GM13977 (cell line): ENCODE measurements at regions not wholly inside any gene's neighbourhood (a gene's known extent, or its start where the extent isn't known, plus 50 kb on each side); places are given as distances from the start of the nearest gene placed in this dataset.

Experiments used
- DNase-seq: peaks from one replicate; pipeline ENCODE4 v3.0.0; 2012; ENCODE audit warnings: low spot score
- CTCF ChIP-seq: IDR thresholded peaks from 2 replicates; pipeline ENCODE4 v1.5.1; 2012; ENCODE audit warnings: mild to moderate bottlenecking, control low read depth; ENCODE audit not compliant: insufficient read depth; ENCODE audit errors: extremely low read depth, missing control alignments
- in situ Hi-C: fragments of 300-500 bp; cut with MboI; formaldehyde crosslinking; loops from one replicate; pipeline ENCODE4 v1.12.0; 2022; ENCODE audit warnings: low sequenced_read_pairs, low pct_unique_long_range_greater_than_20kb, mixed read lengths, inconsistent platforms; ENCODE audit not compliant: unreplicated experiment

GRCh38 chr2:212619954-212620353, 81.4 kb upstream of the ERBB4 start:
- TF ChIP-seq CTCF: no peak
- DNase-seq: no peak

GRCh38 chr2:212618636-212619035, 80.0 kb upstream of the ERBB4 start:
- no peak for DNase-seq
- no peak for TF ChIP-seq CTCF
- in situ Hi-C loops: no loop called here

More at GRCh38 chr2:212619954-212620353, 81.4 kb upstream of the ERBB4 start:
- in situ Hi-C loops: no loop called here

- DNase-seq: no peak
- in situ Hi-C loops: no loop called here
- TF ChIP-seq CTCF: no peak
Measured at GRCh38 chr2:212610872-212611425, 72.3 kb upstream of the ERBB4 start.

- DNase-seq: no peak
- in situ Hi-C loops: no loop called here
- no peak for TF ChIP-seq CTCF
Measured at GRCh38 chr2:212609479-212609878, 70.9 kb upstream of the ERBB4 start.

- in situ Hi-C loops: no loop called here
- DNase-seq: no peak
- TF ChIP-seq CTCF: no peak
Measured at GRCh38 chr2:212607080-212607479, 68.5 kb upstream of the ERBB4 start.

- in situ Hi-C loops: no loop called here
- DNase-seq: no peak
- TF ChIP-seq CTCF: no peak
Measured at GRCh38 chr2:212606232-212606631, 67.6 kb upstream of the ERBB4 start.

GRCh38 chr2:212596688-212597087, 58.1 kb upstream of the ERBB4 start:
- no peak for DNase-seq
- in situ Hi-C loops: no loop called here
- TF ChIP-seq CTCF: no peak
